Glomerular visceral epithelial cell (primary cell): ENCODE measurements at regions not wholly inside any gene's neighbourhood (a gene's known extent, or its start where the extent isn't known, plus 50 kb on each side); places are given as distances from the start of the nearest gene placed in this dataset.

Experiments used
- DNase-seq: peaks from one replicate; pipeline ENCODE4 v3.0.0-alpha.2; 2016; ENCODE audit errors: extremely low spot score

GRCh38 chr17:79150799-79151198 lies 76.2 kb downstream of the ENGASE start:
- no peak for DNase-seq

GRCh38 chr17:79150035-79150733 lies 75.6 kb downstream of the ENGASE start:
- DNase-seq, result no peak

GRCh38 chr17:79148584-79148983 lies 74.0 kb downstream of the ENGASE start:
- no peak for DNase-seq

GRCh38 chr17:79147746-79148506 lies 73.3 kb downstream of the ENGASE start:
- DNase-seq, result no peak

- DNase-seq, result no peak
These were observed 71.9 kb downstream of the ENGASE start for GRCh38 chr17:79146562-79146961.

GRCh38 chr17:79145548-79145947 lies 70.9 kb downstream of the ENGASE start:
- DNase-seq, result no peak

GRCh38 chr17:79144133-79144532 lies 69.5 kb downstream of the ENGASE start:
- no peak for DNase-seq

GRCh38 chr17:79142375-79142774 lies 67.8 kb downstream of the ENGASE start:
- no peak for DNase-seq

GRCh38 chr17:79141578-79142355 lies 67.1 kb downstream of the ENGASE start:
- no peak for DNase-seq

- no peak for DNase-seq
These were observed 64.2 kb downstream of the ENGASE start for GRCh38 chr17:79138826-79139225.

GRCh38 chr17:79137789-79138165 lies 63.2 kb downstream of the ENGASE start:
- no peak for DNase-seq

GRCh38 chr17:79137015-79137788 lies 62.6 kb downstream of the ENGASE start:
- no peak for DNase-seq

- DNase-seq, result no peak
These were observed 62.0 kb downstream of the ENGASE start for GRCh38 chr17:79136596-79136995.
